ENCODE measurements at regions not wholly inside any gene's neighbourhood (a gene's known extent, or its start where the extent isn't known, plus 50 kb on each side); places are given as distances from the start of the nearest gene placed in this dataset.
"Not testable (repeated sequence)": the region's sequence is repeated elsewhere in the genome, so short reads cannot be mapped to it uniquely, and the experiment has no call there.

GRCh38 chr4:4655011-4655410 lies 113.2 kb upstream of the STX18 start:
- WGBS (ENCODE audit: insufficient coverage): 100% methylated on average over 1 of the region's 2 CpGs
- POLR2A ChIA-PET: no interaction called here

GRCh38 chr4:4651811-4652755 lies 110.2 kb upstream of the STX18 start:
- Histone ChIP-seq H3K27me3 (replicated peaks in 2 of 5; ENCODE audit: control insufficient read depth in 4 of 5, insufficient read depth in 5 of 5, low read length in 4 of 5) (no peaks in the 10 kb centered on the region), H3K4me1 (ENCODE audit: control extremely low read depth in 1 of 4, control insufficient read depth in 4 of 4, insufficient read depth in 4 of 4, low read length in 3 of 4) (no peaks in the 10 kb centered on the region), H3K9me3 (ENCODE audit: control extremely low read depth in 1 of 5, control insufficient read depth in 4 of 5, insufficient read depth in 2 of 5, low read depth in 1 of 5, low read length in 4 of 5) (no peaks in the 10 kb centered on the region), H3K4me3 (ENCODE audit: control insufficient read depth in 1 of 7, extremely low read depth in 1 of 7, insufficient read depth in 4 of 7, low read depth in 2 of 7, low read length in 6 of 7) (no peak overlapping the region), H3K36me3 (ENCODE audit: control insufficient read depth in 4 of 4, insufficient read depth in 4 of 4, low read length in 3 of 4) (no peaks in the 10 kb centered on the region), H3K27ac (ENCODE audit: insufficient read depth in 1 of 2, low read depth in 1 of 2, low read length in 2 of 2, poor library complexity in 1 of 2, severe bottlenecking in 2 of 2) (no peak overlapping the region)
- CTCF ChIA-PET: no interaction called here
- POLR2A ChIA-PET: no interaction called here
- WGBS (ENCODE audit: insufficient coverage): 90% methylated on average over 9 of the region's 12 CpGs
- DNase-seq: no peak

More at GRCh38 chr4:4655011-4655410, 113.2 kb upstream of the STX18 start:
- Histone ChIP-seq H3K4me1 (ENCODE audit: control extremely low read depth in 1 of 4, control insufficient read depth in 4 of 4, insufficient read depth in 4 of 4, low read length in 3 of 4) (no peaks in the 10 kb centered on the region), H3K27me3 (replicated peaks in 2 of 5; ENCODE audit: control insufficient read depth in 4 of 5, insufficient read depth in 5 of 5, low read length in 4 of 5) (no peaks in the 10 kb centered on the region), H3K36me3 (ENCODE audit: control insufficient read depth in 4 of 4, insufficient read depth in 4 of 4, low read length in 3 of 4) (no peaks in the 10 kb centered on the region), H3K9me3 (ENCODE audit: control extremely low read depth in 1 of 5, control insufficient read depth in 4 of 5, insufficient read depth in 2 of 5, low read depth in 1 of 5, low read length in 4 of 5) (peaks cover 0 to 2% (median 0%) of the 10 kb centered on the region in 5 experiments), H3K27ac (ENCODE audit: insufficient read depth in 1 of 2, low read depth in 1 of 2, low read length in 2 of 2, poor library complexity in 1 of 2, severe bottlenecking in 2 of 2) (no peak overlapping the region), H3K4me3 (ENCODE audit: control insufficient read depth in 1 of 7, extremely low read depth in 1 of 7, insufficient read depth in 4 of 7, low read depth in 2 of 7, low read length in 6 of 7) (no peak overlapping the region)
- CTCF ChIA-PET: no interaction called here
- no peak for DNase-seq

GRCh38 chr4:4647041-4647440 lies 105.2 kb upstream of the STX18 start:
- Histone ChIP-seq H3K9me3 (ENCODE audit: control extremely low read depth in 1 of 5, control insufficient read depth in 4 of 5, insufficient read depth in 2 of 5, low read depth in 1 of 5, low read length in 4 of 5) (no peaks in the 10 kb centered on the region), H3K27me3 (replicated peaks in 2 of 5; ENCODE audit: control insufficient read depth in 4 of 5, insufficient read depth in 5 of 5, low read length in 4 of 5) (no peaks in the 10 kb centered on the region), H3K36me3 (ENCODE audit: control insufficient read depth in 4 of 4, insufficient read depth in 4 of 4, low read length in 3 of 4) (no peaks in the 10 kb centered on the region), H3K27ac (ENCODE audit: insufficient read depth in 1 of 2, low read depth in 1 of 2, low read length in 2 of 2, poor library complexity in 1 of 2, severe bottlenecking in 2 of 2) (no peak overlapping the region), H3K4me3 (ENCODE audit: control insufficient read depth in 1 of 7, extremely low read depth in 1 of 7, insufficient read depth in 4 of 7, low read depth in 2 of 7, low read length in 6 of 7) (no peak overlapping the region), H3K4me1 (ENCODE audit: control extremely low read depth in 1 of 4, control insufficient read depth in 4 of 4, insufficient read depth in 4 of 4, low read length in 3 of 4) (no peaks in the 10 kb centered on the region)
- ChIA-PET CTCF (no interaction called here), POLR2A (interaction anchor here (0.6 kb wide), 1 partner anchor 1033 kb away, joined by 4 read pairs; no protein-coding TSS in a partner anchor)
- no peak for DNase-seq
- 100% methylated on average over 1 of the region's 1 CpG for WGBS (ENCODE audit: insufficient coverage)

- POLR2A ChIA-PET: no interaction called here
- DNase-seq: no peak
- no peak overlapping the region for H3K27ac ChIP-seq (ENCODE audit: insufficient read depth in 1 of 2, low read depth in 1 of 2, low read length in 2 of 2, poor library complexity in 1 of 2, severe bottlenecking in 2 of 2)
- no peak overlapping the region for H3K4me3 ChIP-seq (ENCODE audit: control insufficient read depth in 1 of 7, extremely low read depth in 1 of 7, insufficient read depth in 4 of 7, low read depth in 2 of 7, low read length in 6 of 7)
- 100% methylated on average over 3 of the region's 3 CpGs for WGBS (ENCODE audit: insufficient coverage)
- no peaks in the 10 kb centered on the region for H3K36me3 ChIP-seq (ENCODE audit: control insufficient read depth in 4 of 4, insufficient read depth in 4 of 4, low read length in 3 of 4)
- H3K9me3 ChIP-seq (ENCODE audit: control extremely low read depth in 1 of 5, control insufficient read depth in 4 of 5, insufficient read depth in 2 of 5, low read depth in 1 of 5, low read length in 4 of 5): no peaks in the 10 kb centered on the region
- no peaks in the 10 kb centered on the region for H3K4me1 ChIP-seq (ENCODE audit: control extremely low read depth in 1 of 4, control insufficient read depth in 4 of 4, insufficient read depth in 4 of 4, low read length in 3 of 4)
- CTCF ChIA-PET: no interaction called here
- H3K27me3 ChIP-seq (replicated peaks in 2 of 5; ENCODE audit: control insufficient read depth in 4 of 5, insufficient read depth in 5 of 5, low read length in 4 of 5): no peaks in the 10 kb centered on the region
These were observed 103.9 kb upstream of the STX18 start for GRCh38 chr4:4645743-4646142.

- H3K4me3 ChIP-seq (ENCODE audit: control insufficient read depth in 1 of 7, extremely low read depth in 1 of 7, insufficient read depth in 4 of 7, low read depth in 2 of 7, low read length in 6 of 7); H3K4me1 ChIP-seq (ENCODE audit: control extremely low read depth in 1 of 4, control insufficient read depth in 4 of 4, insufficient read depth in 4 of 4, low read length in 3 of 4); H3K36me3 ChIP-seq (ENCODE audit: control insufficient read depth in 4 of 4, insufficient read depth in 4 of 4, low read length in 3 of 4); DNase-seq; CTCF ChIA-PET; H3K27me3 ChIP-seq (replicated peaks in 2 of 5; ENCODE audit: control insufficient read depth in 4 of 5, insufficient read depth in 5 of 5, low read length in 4 of 5); POLR2A ChIA-PET; H3K9me3 ChIP-seq (ENCODE audit: control extremely low read depth in 1 of 5, control insufficient read depth in 4 of 5, insufficient read depth in 2 of 5, low read depth in 1 of 5, low read length in 4 of 5); H3K27ac ChIP-seq (ENCODE audit: insufficient read depth in 1 of 2, low read depth in 1 of 2, low read length in 2 of 2, poor library complexity in 1 of 2, severe bottlenecking in 2 of 2): not testable (repeated sequence)
- 100% methylated on average over 3 of the region's 5 CpGs for WGBS (ENCODE audit: insufficient coverage)
These were observed 102.4 kb upstream of the STX18 start for GRCh38 chr4:4644277-4644676.

- CTCF ChIA-PET; H3K36me3 ChIP-seq (ENCODE audit: control insufficient read depth in 4 of 4, insufficient read depth in 4 of 4, low read length in 3 of 4); H3K27ac ChIP-seq (ENCODE audit: insufficient read depth in 1 of 2, low read depth in 1 of 2, low read length in 2 of 2, poor library complexity in 1 of 2, severe bottlenecking in 2 of 2); H3K4me3 ChIP-seq (ENCODE audit: control insufficient read depth in 1 of 7, extremely low read depth in 1 of 7, insufficient read depth in 4 of 7, low read depth in 2 of 7, low read length in 6 of 7); H3K4me1 ChIP-seq (ENCODE audit: control extremely low read depth in 1 of 4, control insufficient read depth in 4 of 4, insufficient read depth in 4 of 4, low read length in 3 of 4); POLR2A ChIA-PET; H3K27me3 ChIP-seq (replicated peaks in 2 of 5; ENCODE audit: control insufficient read depth in 4 of 5, insufficient read depth in 5 of 5, low read length in 4 of 5); DNase-seq; H3K9me3 ChIP-seq (ENCODE audit: control extremely low read depth in 1 of 5, control insufficient read depth in 4 of 5, insufficient read depth in 2 of 5, low read depth in 1 of 5, low read length in 4 of 5): not testable (repeated sequence)
- 100% methylated on average over 5 of the region's 6 CpGs for WGBS (ENCODE audit: insufficient coverage)
These were observed 101.9 kb upstream of the STX18 start for GRCh38 chr4:4643743-4644142.

GRCh38 chr4:4643306-4643705 lies 101.5 kb upstream of the STX18 start:
- no peaks in the 10 kb centered on the region for H3K27me3 ChIP-seq (replicated peaks in 2 of 5; ENCODE audit: control insufficient read depth in 4 of 5, insufficient read depth in 5 of 5, low read length in 4 of 5)
- no peaks in the 10 kb centered on the region for H3K36me3 ChIP-seq (ENCODE audit: control insufficient read depth in 4 of 4, insufficient read depth in 4 of 4, low read length in 3 of 4)
- WGBS (ENCODE audit: insufficient coverage): 96% methylated on average over 3 of the region's 5 CpGs
- ChIA-PET CTCF (no interaction called here), POLR2A (no interaction called here)
- no peaks in the 10 kb centered on the region for H3K9me3 ChIP-seq (ENCODE audit: control extremely low read depth in 1 of 5, control insufficient read depth in 4 of 5, insufficient read depth in 2 of 5, low read depth in 1 of 5, low read length in 4 of 5)
- no peak overlapping the region for H3K4me3 ChIP-seq (ENCODE audit: control insufficient read depth in 1 of 7, extremely low read depth in 1 of 7, insufficient read depth in 4 of 7, low read depth in 2 of 7, low read length in 6 of 7)
- no peak for DNase-seq
- H3K27ac ChIP-seq (ENCODE audit: insufficient read depth in 1 of 2, low read depth in 1 of 2, low read length in 2 of 2, poor library complexity in 1 of 2, severe bottlenecking in 2 of 2): no peak overlapping the region
- no peaks in the 10 kb centered on the region for H3K4me1 ChIP-seq (ENCODE audit: control extremely low read depth in 1 of 4, control insufficient read depth in 4 of 4, insufficient read depth in 4 of 4, low read length in 3 of 4)
